ENCODE measurements at regions not wholly inside any gene's neighbourhood (a gene's known extent, or its start where the extent isn't known, plus 50 kb on each side); places are given as distances from the start of the nearest gene placed in this dataset.

DNA sequence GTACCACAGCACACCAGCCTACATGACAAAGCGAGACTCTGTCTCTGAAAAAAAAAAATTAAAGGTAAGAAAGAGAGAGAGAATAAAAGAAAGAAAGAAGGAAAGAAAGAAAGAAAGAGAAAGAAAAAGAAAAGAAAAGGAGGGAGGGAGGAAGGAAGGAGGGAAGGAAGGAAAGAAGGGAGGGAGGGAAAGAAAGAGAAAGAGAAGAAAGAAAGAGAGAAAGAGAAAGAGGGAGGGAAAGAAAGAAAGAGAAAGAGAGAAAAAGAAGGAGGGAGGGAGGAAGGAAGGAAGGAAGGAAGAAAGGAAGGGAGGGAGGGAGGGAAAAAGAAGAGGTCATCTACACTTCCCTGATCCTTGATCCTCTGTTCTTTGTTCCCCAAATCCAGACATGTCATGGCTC is 104.8 kb upstream of the GJB5 start:
- intact Hi-C loops (cut with DNase I; ENCODE audit: low total_unique reads): no loop called here
- TF ChIP-seq, protein P1, sequence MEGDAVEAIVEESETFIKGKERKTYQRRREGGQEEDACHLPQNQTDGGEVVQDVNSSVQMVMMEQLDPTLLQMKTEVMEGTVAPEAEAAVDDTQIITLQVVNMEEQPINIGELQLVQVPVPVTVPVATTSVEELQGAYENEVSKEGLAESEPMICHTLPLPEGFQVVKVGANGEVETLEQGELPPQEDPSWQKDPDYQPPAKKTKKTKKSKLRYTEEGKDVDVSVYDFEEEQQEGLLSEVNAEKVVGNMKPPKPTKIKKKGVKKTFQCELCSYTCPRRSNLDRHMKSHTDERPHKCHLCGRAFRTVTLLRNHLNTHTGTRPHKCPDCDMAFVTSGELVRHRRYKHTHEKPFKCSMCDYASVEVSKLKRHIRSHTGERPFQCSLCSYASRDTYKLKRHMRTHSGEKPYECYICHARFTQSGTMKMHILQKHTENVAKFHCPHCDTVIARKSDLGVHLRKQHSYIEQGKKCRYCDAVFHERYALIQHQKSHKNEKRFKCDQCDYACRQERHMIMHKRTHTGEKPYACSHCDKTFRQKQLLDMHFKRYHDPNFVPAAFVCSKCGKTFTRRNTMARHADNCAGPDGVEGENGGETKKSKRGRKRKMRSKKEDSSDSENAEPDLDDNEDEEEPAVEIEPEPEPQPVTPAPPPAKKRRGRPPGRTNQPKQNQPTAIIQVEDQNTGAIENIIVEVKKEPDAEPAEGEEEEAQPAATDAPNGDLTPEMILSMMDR (IDR thresholded peaks at IDR 0.05 in 8 of 11, conservative IDR thresholded peaks at IDR 0.05 in 3 of 11): no peak
- no peak for TF ChIP-seq POLR2AphosphoS5 (IDR thresholded peaks at IDR 0.05)
- no peak for TF ChIP-seq POLR2A (IDR thresholded peaks at IDR 0.05)
- Histone ChIP-seq H3K27ac (no peak overlapping the region), H3K4me3 (no peak overlapping the region), H3K4me1 (no peaks in the 10 kb centered on the region), H3K36me3 (no peaks in the 10 kb centered on the region), H3K9me3 (no peaks in the 10 kb centered on the region), H3K27me3 (replicated peaks in 1 of 7) (peaks cover 0 to 74% (median 10%) of the 10 kb centered on the region in 7 donors)
- DNase-seq: no peak
- WGBS, 5 donors: 79 to 95% (median 82%) methylated on average over 1 of the region's 1 CpG

DNA sequence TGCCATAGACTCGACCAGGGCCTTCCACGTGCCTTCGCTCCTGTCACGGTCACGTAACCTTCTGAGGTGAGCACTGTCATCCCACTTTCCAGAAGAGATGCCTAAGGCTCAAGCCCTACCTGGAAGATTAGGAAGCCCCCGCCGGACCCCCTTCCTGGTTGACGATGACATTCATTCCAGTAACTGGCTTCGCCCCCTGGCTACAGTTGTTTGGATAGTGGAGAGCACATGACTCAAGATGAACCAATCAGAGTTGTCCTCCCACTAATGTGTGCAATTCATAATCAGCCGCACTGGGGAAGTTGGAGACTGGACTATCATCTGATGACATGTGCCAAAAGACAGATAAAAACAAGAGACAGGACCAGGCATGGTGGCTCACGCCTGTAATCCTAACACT is 104.0 kb upstream of the GJB5 start:
- no peaks in the 10 kb centered on the region for H3K9me3 ChIP-seq
- H3K36me3 ChIP-seq: no peaks in the 10 kb centered on the region
- H3K4me3 ChIP-seq: no peak overlapping the region
- no peaks in the 10 kb centered on the region for H3K4me1 ChIP-seq
- DNase-seq: no peak
- TF ChIP-seq, protein P1 (IDR thresholded peaks at IDR 0.05 in 8 of 11, conservative IDR thresholded peaks at IDR 0.05 in 3 of 11): no peak
- TF ChIP-seq POLR2A (IDR thresholded peaks at IDR 0.05) (no peak), POLR2AphosphoS5 (IDR thresholded peaks at IDR 0.05) (no peak)
- H3K27me3 ChIP-seq (replicated peaks in 1 of 7): peaks cover 0 to 74% (median 10%) of the 10 kb centered on the region in 7 donors
- intact Hi-C loops (cut with DNase I; ENCODE audit: low total_unique reads): no loop called here
- H3K27ac ChIP-seq: no peak overlapping the region
- 86 to 91% (median 89%) methylated on average over 11 of the region's 11 CpGs for WGBS, 5 donors

DNA sequence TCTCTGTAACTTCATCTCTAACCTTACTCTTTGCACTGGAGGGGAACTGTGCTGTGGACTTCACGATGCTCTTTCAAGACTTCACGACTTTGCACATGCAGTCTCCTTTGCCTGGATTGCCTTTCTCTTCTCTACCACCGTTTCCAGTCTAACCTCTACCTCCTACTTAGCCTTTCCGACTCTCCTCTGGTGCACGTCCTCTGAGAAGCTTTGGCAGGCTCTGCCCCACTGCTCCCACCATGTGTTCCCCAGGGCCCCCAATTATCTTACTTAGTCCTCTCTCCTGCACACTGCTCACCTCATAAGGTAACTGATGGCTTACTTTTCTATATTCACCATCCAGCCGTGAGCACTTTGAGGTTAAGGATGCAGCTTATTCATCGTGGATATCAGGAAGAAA is 101.7 kb upstream of the GJB5 start:
- H3K27ac ChIP-seq: no peak overlapping the region
- H3K4me3 ChIP-seq: no peak overlapping the region

DNA sequence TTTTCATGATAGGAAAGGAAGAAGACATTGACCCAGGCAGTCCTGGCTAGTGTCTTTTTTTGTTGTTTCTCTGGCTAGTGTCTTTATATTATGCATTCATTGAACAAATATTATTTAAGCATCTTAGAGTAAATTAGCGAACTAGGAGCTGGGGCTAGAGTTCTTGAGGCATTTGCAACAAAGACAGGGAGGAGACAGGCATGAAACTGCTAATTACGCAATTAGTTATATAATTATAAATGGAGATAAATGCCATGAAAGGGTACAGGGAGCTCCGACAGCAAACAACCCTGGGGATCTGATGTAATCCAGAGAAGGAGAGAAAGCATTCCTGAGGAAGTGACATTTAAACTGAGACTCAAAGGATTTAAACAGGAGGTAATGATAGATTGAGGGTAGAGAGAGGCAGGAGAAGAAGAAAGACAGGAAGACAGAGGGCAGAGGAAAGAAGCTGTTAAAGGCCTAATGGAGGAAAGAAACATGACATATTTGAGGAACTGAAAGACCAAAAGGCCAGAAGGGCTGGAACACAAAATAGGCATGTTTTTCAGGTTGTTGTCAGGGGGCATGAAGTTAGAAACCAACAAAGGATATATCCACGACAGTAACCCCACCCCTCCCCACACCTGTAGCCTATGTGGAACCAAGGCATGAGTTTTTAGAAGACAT is 99.5 kb upstream of the GJB5 start:
- Histone ChIP-seq H3K27me3 (replicated peaks in 1 of 7) (peaks cover 0 to 35% (median 0%) of the 10 kb centered on the region in 7 donors), H3K4me3 (no peak overlapping the region), H3K9me3 (no peaks in the 10 kb centered on the region), H3K4me1 (no peaks in the 10 kb centered on the region), H3K27ac (no peak overlapping the region), H3K36me3 (no peaks in the 10 kb centered on the region)
- no peak for TF ChIP-seq POLR2AphosphoS5 (IDR thresholded peaks at IDR 0.05)
- no peak for TF ChIP-seq POLR2A (IDR thresholded peaks at IDR 0.05)
- TF ChIP-seq, protein P1 (IDR thresholded peaks at IDR 0.05 in 8 of 11, conservative IDR thresholded peaks at IDR 0.05 in 3 of 11): no peak
- no peak for DNase-seq
- intact Hi-C loops (cut with DNase I; ENCODE audit: low total_unique reads): no loop called here
- 59 to 65% (median 62%) methylated on average over 4 of the region's 4 CpGs for WGBS, 5 donors

More for the DNA sequence above, 101.7 kb upstream of the GJB5 start:
- Histone ChIP-seq H3K9me3 (no peaks in the 10 kb centered on the region), H3K36me3 (no peaks in the 10 kb centered on the region), H3K4me1 (no peaks in the 10 kb centered on the region), H3K27me3 (replicated peaks in 1 of 7) (peaks cover 0 to 55% (median 5%) of the 10 kb centered on the region in 7 donors)
- WGBS, 5 donors: 73 to 82% (median 75%) methylated on average over 7 of the region's 7 CpGs
- TF ChIP-seq POLR2A (IDR thresholded peaks at IDR 0.05): no peak
- no peak for TF ChIP-seq POLR2AphosphoS5 (IDR thresholded peaks at IDR 0.05)
- TF ChIP-seq, protein P1 (IDR thresholded peaks at IDR 0.05 in 8 of 11, conservative IDR thresholded peaks at IDR 0.05 in 3 of 11): no peak
- DNase-seq: no peak
- intact Hi-C loops (cut with DNase I; ENCODE audit: low total_unique reads): no loop called here
